Daoy (cell line): ENCODE measurements at regions not wholly inside any gene's neighbourhood (a gene's known extent, or its start where the extent isn't known, plus 50 kb on each side); places are given as distances from the start of the nearest gene placed in this dataset.
A peak's percentile ranks its signal among the peaks of the same experiment; 100 is the strongest.
"Not testable (repeated sequence)": the region's sequence is repeated elsewhere in the genome, so short reads cannot be mapped to it uniquely, and the experiment has no call there.

Experiments
- DNase-seq: peaks from one replicate; pipeline ENCODE4 v3.0.0-alpha.2; 2015; ENCODE audit warnings: low read depth

GRCh38 chr3:10625323-10625722 lies 119.9 kb upstream of the ATP2B2 start:
- no peak for DNase-seq

GRCh38 chr3:10627884-10628572 lies 122.6 kb upstream of the ATP2B2 start:
- peak; percentile 35 for DNase-seq

- DNase-seq = no peak
Measured at GRCh38 chr3:10628891-10629670, 123.7 kb upstream of the ATP2B2 start.

GRCh38 chr3:10629671-10630040 lies 124.3 kb upstream of the ATP2B2 start:
- no peak for DNase-seq

- no peak for DNase-seq
Measured at GRCh38 chr3:10631224-10631623, 125.8 kb upstream of the ATP2B2 start.

GRCh38 chr3:10632125-10632524 lies 126.7 kb upstream of the ATP2B2 start:
- DNase-seq = no peak

- no peak for DNase-seq
Measured at GRCh38 chr3:10632741-10633140, 127.4 kb upstream of the ATP2B2 start.

GRCh38 chr3:10635446-10636076 lies 130.2 kb upstream of the ATP2B2 start:
- DNase-seq = no peak

GRCh38 chr3:10637342-10637741 lies 132.0 kb upstream of the ATP2B2 start:
- DNase-seq = no peak

- no peak for DNase-seq
Measured at GRCh38 chr3:10638466-10638865, 133.1 kb upstream of the ATP2B2 start.

GRCh38 chr3:10641760-10642159 lies 136.4 kb upstream of the ATP2B2 start:
- no peak for DNase-seq

- no peak for DNase-seq
Measured at GRCh38 chr3:10644189-10644588, 138.8 kb upstream of the ATP2B2 start.

GRCh38 chr3:10645800-10646199 lies 140.4 kb upstream of the ATP2B2 start:
- no peak for DNase-seq

GRCh38 chr3:10646531-10647335 lies 141.3 kb upstream of the ATP2B2 start:
- no peak for DNase-seq

GRCh38 chr3:10647376-10647775 lies 142.0 kb upstream of the ATP2B2 start:
- DNase-seq = no peak

- no peak for DNase-seq
Measured at GRCh38 chr3:10648181-10648580, 142.8 kb upstream of the ATP2B2 start.

- DNase-seq = not testable (repeated sequence)
Measured at GRCh38 chr3:10649463-10649862, 144.1 kb upstream of the ATP2B2 start.

- no peak for DNase-seq
Measured at GRCh38 chr3:10651506-10651905, 146.1 kb upstream of the ATP2B2 start.

GRCh38 chr3:10653241-10653640 lies 147.9 kb upstream of the ATP2B2 start:
- no peak for DNase-seq

- DNase-seq = no peak
Measured at GRCh38 chr3:10653866-10654611, 148.7 kb upstream of the ATP2B2 start.

- no peak for DNase-seq
Measured at GRCh38 chr3:10655105-10655504, 149.7 kb upstream of the ATP2B2 start.
